ENCODE measurements at regions not wholly inside any gene's neighbourhood (a gene's known extent, or its start where the extent isn't known, plus 50 kb on each side); places are given as distances from the start of the nearest gene placed in this dataset.

DNA sequence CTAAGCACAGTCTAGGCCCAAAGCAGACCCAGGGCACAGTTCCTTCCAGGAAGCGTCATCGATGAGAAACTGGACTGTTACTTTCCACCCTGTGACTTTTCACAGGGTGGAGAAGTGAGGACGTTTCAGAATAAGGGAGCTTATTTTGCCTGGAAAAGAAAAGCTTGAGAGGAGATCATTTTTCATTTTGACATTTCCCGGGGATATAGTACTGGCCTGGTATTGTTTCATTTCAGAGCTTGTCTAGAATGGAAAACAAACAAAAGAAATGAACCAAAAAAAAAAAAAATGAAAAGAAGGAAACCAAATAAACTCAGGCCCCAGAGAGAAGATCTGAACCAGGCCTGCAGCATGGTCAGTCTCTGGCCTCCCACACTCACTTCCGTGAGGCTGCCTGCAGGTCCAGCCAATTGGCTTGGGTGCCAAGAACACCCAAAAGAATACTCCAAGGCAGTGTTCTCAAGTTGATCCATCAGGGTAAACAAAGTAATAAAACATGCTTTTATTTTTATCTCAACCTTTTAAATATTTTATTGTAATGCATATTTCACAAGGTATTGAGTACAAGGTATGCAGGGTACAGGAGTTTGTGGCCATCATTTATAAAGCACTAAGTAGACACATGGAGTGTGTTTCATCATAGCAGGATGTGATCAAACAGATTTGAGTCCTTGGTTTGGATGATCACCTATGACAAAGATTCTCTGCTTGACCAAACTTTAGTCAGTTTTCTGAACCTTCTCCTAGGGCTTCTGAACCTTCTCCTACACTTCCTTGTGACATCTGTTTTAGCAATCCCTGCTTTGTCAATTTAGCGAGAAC lies 176.9 kb upstream of the GGTLC1 start:
- DNase-seq = no peak

GRCh38 chr20:24164360-24164759 lies 175.8 kb upstream of the GGTLC1 start:
- peak; percentile 27 to 47 for DNase-seq

GRCh38 chr20:24163506-24163905 lies 174.9 kb upstream of the GGTLC1 start:
- no peak for DNase-seq

- DNase-seq = peak in 1 of 2 donors; percentile 38
These were observed 172.1 kb upstream of the GGTLC1 start for GRCh38 chr20:24160563-24161281.

DNA sequence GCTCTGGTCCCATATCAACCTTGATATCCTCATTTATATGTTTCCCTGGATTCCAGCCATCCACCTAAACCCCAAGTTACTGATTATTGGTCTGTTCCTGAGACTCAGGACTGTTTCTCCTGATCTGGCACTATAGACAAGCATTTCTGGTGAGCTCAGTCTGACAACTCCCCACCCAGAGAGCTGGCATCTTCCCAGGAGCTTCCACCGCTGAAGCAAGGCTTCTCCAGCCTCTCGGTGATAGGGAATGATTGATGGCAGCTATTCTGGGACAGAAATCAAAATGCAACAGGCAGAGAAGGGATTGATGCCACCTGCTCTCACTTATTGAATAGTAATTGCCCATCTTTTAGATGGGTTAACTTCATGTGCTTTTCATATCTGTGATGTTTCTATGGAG lies 169.7 kb upstream of the GGTLC1 start:
- no peak for DNase-seq

DNA sequence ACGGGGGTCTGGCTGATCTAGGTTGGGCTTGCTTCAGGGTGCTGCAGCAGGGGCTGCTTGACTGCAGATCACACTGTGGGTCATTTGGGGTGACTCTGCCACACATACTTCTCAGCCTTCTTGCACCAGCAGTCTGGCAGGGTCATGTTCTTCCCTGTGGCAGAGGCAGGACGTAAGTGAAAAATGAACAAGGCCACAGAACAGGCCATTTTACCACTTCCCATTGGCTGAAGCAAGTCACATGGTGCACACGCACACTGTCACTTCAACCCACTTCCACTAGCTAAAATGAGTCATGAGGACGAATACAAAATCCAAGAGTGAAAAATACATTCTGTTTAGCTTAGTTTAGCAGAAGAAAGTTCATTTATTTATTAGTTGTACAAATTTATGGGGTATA lies 168.6 kb upstream of the GGTLC1 start:
- no peak for DNase-seq

DNA sequence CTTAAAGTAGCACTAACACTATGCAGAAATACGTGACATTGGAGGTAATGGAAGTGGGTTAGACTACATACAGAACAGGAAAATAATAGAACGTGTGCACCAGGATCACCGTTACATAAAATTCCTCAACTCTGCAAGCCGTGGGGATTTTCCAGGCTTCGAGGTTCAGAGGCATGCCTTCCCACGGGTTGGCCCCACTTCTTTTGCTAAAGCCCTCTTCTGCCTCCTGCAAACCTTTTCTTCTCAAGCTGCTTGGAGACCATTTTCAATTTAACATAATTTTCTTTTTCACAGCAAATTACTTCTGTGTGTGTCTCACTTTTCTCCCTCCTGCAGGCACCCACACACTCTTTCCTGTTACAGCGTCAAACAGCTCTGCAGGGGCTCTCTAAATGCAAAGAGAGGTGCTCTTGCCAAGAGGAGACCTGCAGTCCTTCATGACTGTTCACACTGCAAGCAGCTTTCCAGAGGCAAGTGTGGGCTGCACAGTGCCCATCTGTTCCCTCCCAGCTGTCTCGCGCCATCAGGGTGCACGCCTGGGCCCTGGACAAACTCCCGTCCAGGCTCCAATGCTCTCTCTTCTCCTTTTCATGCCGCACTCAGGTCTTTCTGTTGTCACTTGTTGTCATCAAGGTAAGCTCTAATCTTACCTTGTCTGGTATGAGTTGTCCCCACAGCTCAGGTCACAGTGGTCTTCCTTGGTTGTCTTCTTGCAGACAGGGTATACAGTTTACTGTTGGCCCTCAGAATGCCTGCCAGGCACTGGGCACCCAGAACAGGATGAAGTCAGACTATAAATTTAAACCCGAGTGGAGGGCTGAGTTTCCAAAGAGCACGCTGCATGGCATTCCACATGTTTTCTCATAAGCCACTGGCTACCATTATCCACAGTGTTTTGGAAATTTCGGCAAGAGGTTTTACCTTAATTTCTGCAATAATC lies 164.8 kb upstream of the GGTLC1 start:
- no peak for DNase-seq

DNA sequence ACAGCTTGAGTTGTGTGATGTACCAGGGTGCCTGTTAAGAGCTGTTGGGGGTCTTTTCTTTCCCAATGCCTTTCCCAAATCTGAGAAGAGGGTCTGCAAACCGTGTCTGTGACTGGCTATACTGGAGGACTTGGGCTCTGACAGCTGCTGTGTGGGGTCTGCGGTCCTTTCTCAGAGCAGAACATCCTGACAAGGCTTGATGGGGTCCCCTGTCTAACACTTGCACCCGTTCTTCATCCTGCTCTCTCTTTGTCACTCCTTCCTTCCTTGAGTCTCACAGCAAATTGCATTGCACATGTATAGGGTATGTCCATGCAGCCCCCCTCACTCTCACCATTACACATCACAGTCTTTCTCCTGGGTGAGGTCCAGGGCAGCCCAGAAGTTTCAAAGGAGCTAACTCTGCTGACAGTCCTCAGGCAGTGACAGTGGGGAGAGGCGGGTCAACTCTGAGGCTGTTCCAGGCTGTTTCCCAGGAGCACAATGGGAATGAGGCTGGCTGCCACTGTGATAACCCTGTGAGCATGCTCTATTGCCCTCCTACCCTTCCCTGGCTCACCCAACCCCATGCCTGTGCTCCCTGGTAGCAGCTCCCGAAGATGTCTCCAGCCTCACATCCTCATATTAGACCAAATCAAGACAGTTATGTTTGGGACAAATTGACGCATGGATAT lies 163.2 kb upstream of the GGTLC1 start:
- no peak for DNase-seq

GRCh38 chr20:24150406-24150805 lies 161.8 kb upstream of the GGTLC1 start:
- no peak for DNase-seq

- peak in 1 of 2 donors; percentile 10 for DNase-seq
These were observed 161.3 kb upstream of the GGTLC1 start for GRCh38 chr20:24149881-24150307.

GRCh38 chr20:24149175-24149574 lies 160.6 kb upstream of the GGTLC1 start:
- DNase-seq = no peak

GRCh38 chr20:24148372-24148771 lies 159.8 kb upstream of the GGTLC1 start:
- no peak for DNase-seq

DNA sequence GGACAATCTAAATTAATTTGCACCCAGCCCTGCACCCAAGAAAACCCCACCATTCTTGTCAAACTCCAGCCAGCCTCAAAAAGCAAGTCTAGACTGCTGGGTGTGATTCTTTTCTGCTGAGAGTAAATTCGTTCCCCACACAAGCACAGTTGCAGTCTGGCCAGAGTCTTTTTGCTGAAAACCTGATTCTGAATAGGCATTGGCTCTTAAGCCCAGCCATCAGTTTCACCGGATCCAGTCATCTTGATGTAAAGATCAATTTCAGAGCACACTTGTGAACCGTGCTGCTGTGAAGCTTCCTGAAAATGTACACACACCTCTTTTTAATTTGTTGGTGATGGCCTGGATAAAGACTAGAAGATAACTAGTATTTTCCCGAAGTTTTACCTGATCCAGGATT lies 159.4 kb upstream of the GGTLC1 start:
- DNase-seq = no peak

DNA sequence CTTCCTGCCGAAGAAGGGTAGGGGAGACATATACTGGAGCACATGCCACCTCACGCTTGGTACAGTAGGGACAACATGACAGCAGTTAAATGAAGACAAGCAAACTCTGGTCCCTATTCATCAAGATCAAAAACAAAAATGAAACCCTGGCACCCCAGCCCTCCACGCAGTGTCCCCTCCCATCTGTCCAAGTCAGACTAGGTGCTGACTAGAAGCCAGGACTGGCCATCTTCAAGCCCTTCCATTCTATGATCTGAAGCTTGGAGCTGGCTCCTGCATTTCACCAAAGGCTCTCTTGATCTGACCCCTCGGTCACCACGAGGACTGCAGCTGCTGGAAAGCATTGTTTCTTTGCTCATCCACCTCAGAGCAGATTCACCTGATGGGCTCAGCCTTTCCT lies 158.9 kb upstream of the GGTLC1 start:
- no peak for DNase-seq

DNA sequence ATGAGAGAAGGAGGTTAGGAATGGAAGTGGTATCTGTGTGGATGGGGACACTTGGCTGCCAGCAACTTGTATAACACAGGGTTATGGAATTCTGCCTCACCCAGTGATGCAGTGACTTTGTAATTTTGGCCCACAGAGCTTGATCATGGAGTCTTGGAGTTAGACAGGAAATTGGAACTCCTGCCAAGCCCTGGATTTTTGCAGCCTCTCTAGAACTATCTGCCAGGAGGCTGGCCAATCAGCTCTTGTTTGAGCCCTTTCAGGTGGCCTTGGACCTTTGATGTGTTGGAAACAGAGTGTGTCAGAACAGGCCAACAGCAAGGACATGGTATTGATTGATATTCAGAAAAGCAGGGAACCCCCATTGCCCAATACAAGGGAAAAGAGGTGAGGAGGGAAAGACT lies 157.7 kb upstream of the GGTLC1 start:
- DNase-seq = no peak

DNA sequence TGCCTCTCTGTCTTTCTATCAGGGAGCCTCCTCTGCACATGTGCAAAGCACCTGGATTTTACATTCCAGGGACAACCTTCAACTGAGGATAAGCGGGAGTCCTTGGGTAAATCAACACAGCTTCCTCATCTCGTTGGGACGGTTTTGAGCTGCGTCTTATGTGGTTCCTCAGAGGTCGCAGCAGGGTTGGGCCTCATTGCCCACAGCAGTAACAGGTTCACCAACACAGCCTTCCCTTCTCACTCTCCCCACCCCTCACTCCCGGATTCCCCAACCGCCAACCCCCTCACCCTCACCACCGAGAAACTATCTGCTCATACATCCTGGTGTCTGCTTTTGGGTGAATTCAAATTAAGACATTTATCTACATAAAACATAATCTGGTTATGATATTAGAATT lies 155.8 kb upstream of the GGTLC1 start:
- no peak for DNase-seq

GRCh38 chr20:24141111-24141510 lies 152.5 kb upstream of the GGTLC1 start:
- DNase-seq = no peak

DNA sequence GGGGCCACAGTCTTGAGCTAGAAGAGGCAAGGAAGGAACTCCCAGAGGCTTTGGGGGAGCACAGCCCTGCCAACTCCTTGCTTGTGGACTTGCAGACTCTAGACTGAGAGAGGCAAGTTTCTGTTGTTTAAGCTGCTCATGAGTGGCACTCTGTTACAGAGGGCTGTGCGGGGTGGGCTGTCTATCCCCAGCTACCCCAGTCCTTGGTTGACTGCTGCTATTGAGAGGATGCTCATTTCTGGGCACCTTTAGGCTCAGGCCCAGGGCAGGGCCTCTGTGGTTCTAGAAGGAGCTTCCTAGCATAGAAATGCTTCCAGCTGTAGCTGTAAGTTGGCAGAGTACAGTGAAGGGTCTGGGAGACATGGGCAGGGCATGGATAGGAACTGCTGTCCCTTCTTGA lies 151.3 kb upstream of the GGTLC1 start:
- DNase-seq = no peak

DNA sequence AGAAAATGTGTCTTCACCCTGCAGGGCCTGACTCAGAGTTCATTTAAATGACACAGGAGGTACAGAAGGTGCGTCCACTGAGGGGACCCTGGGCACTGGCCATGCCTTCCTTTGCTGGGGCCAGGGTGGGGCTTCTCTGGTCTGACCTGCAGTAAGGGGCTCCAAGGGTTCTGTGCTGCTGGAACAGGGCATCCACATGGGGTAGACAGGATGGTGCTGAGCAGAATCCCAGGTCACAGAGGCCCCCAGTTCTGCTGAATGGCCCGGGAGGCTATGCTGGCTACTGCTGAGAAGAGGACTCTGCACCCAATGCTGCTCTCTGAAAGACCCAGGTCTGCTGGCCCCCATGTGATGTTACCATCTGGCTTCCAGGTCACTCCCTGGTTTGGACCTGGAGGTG lies 150.4 kb upstream of the GGTLC1 start:
- no peak for DNase-seq

- no peak for DNase-seq
These were observed 149.7 kb upstream of the GGTLC1 start for GRCh38 chr20:24138196-24138857.

GRCh38 chr20:24136659-24137246 lies 148.2 kb upstream of the GGTLC1 start:
- no peak for DNase-seq

DNA sequence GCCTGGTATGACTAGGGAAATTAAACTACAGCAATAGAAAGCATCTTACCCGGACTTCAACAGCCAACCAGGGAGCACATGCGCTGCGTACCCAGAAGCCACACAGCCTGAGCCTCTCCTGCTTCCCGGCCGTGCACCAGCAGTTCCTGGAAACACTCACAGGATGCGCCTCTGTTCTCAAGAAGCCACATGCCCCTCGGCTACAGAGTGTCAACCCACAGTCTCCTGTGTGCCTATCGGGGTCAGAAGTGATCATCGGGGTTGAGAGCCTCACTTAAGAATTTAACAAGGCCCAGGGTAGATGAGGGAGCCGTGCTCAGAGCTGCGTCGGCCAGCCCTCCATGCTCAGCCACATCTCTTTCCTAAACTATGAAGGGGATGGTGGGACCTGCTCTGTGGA lies 147.2 kb upstream of the GGTLC1 start:
- no peak for DNase-seq
